CD14-positive monocyte (primary cell): ENCODE measurements at regions not wholly inside any gene's neighbourhood (a gene's known extent, or its start where the extent isn't known, plus 50 kb on each side); places are given as distances from the start of the nearest gene placed in this dataset.

Source experiments
- DNase-seq, 3 donors: peaks; one replicate each; pipeline ENCODE4 v3.0.0-alpha.2; 2011 to 2022
- H2AFZ ChIP-seq: 2 replicates; pipeline ENCODE4 v1.6.0; 2012; ENCODE audit warnings: mild to moderate bottlenecking, low read depth, low read length, inconsistent platforms; ENCODE audit not compliant: insufficient read depth, poor library complexity, severe bottlenecking
- H3K27ac ChIP-seq, 2 donors: 1 replicate in 1 of 2; 2 replicates in 1 of 2; pipeline ENCODE4 v1.5.1; 2012 to 2013; ENCODE audit warnings: low read length in 2 of 2, control low read depth in 1 of 2, inconsistent platforms in 1 of 2, low read depth in 1 of 2, mild to moderate bottlenecking in 1 of 2
- H3K27me3 ChIP-seq, 2 donors: one replicate each; pipeline versions ENCODE4 v1.6.0 to v1.6.1; 2011 to 2013; ENCODE audit warnings: low read length in 2 of 2; ENCODE audit not compliant: control insufficient read depth in 2 of 2, insufficient read depth in 2 of 2
- H3K36me3 ChIP-seq, 2 donors: replicated peaks in 1 of 2; 1 replicate in 1 of 2; 2 replicates in 1 of 2; pipeline versions ENCODE4 v1.5.1 to v1.6.1; 2012 to 2013; ENCODE audit warnings: low read length in 2 of 2, control low read depth in 1 of 2, inconsistent platforms in 1 of 2, mild to moderate bottlenecking in 1 of 2; ENCODE audit not compliant: insufficient read depth in 2 of 2, control insufficient read depth in 1 of 2
- H3K4me1 ChIP-seq, 2 donors: 1 replicate in 1 of 2; 2 replicates in 1 of 2; pipeline versions ENCODE4 v1.5.1 to v1.6.1; 2012 to 2013; ENCODE audit warnings: low read length in 2 of 2, control low read depth in 1 of 2, inconsistent platforms in 1 of 2, mild to moderate bottlenecking in 1 of 2, moderate library complexity in 1 of 2; ENCODE audit not compliant: insufficient read depth in 2 of 2, control insufficient read depth in 1 of 2
- H3K4me2 ChIP-seq: replicated peaks from 2 replicates; pipeline ENCODE3; 2012; ENCODE audit warnings: low read length, moderate library complexity, mild to moderate bottlenecking; ENCODE audit not compliant: poor library complexity, severe bottlenecking; ENCODE audit errors: extremely low read depth
- H3K4me3 ChIP-seq, 3 experiments: fragments of 200-600 bp in 1 of 3; sonication (generic) in 1 of 3; replicated peaks in 1 of 3; 1 replicate in 2 of 3; 2 replicates in 1 of 3; pipeline ENCODE4 v1.5.1; 2011 to 2013; ENCODE audit warnings: low read length in 3 of 3, mild to moderate bottlenecking in 3 of 3, control low read depth in 2 of 3, low read depth in 2 of 3, inconsistent platforms in 1 of 3, moderate library complexity in 1 of 3
- H3K79me2 ChIP-seq: 2 replicates; pipeline ENCODE4 v1.6.0; 2012; ENCODE audit warnings: mild to moderate bottlenecking, control low read depth, inconsistent platforms, low read length, moderate library complexity; ENCODE audit not compliant: insufficient read depth
- H3K9ac ChIP-seq: 2 replicates; pipeline ENCODE4 v1.6.0; 2017; ENCODE audit warnings: low read length, mild to moderate bottlenecking; ENCODE audit not compliant: insufficient read depth, poor library complexity, severe bottlenecking
- H3K9me3 ChIP-seq, 2 donors: replicated peaks in 1 of 2; 1 replicate in 1 of 2; 2 replicates in 1 of 2; pipeline versions ENCODE4 v1.5.1 to v1.6.1; 2012 to 2013; ENCODE audit warnings: low read length in 2 of 2, control low read depth in 1 of 2; ENCODE audit not compliant: control insufficient read depth in 1 of 2, insufficient read depth in 1 of 2
- H4K20me1 ChIP-seq: 2 replicates; pipeline ENCODE4 v1.6.0; 2012; ENCODE audit warnings: mild to moderate bottlenecking, low read length, control low read depth, moderate library complexity; ENCODE audit not compliant: insufficient read depth
- H3K27ac Mint-ChIP-seq, 7 donors: one replicate each; pipeline ENCODE4 v1.8.0; 2020; ENCODE audit warnings: mild to moderate bottlenecking in 7 of 7, mixed read lengths in 7 of 7, moderate library complexity in 6 of 7, inconsistent platforms in 2 of 7
- H3K27me3 Mint-ChIP-seq, 3 donors: one replicate each; pipeline ENCODE4 v1.8.0; 2021 to 2022; ENCODE audit warnings: low read depth in 3 of 3, mild to moderate bottlenecking in 3 of 3, mixed read lengths in 3 of 3, moderate library complexity in 3 of 3, inconsistent platforms in 1 of 3
- H3K36me3 Mint-ChIP-seq, 2 donors: one replicate each; pipeline ENCODE4 v1.8.0; 2020; ENCODE audit warnings: mixed read lengths in 2 of 2, inconsistent platforms in 1 of 2, mild to moderate bottlenecking in 1 of 2
- H3K4me1 Mint-ChIP-seq: one replicate; pipeline ENCODE4 v1.8.0; 2020; ENCODE audit warnings: mild to moderate bottlenecking, mixed read lengths
- H3K4me3 Mint-ChIP-seq, 2 donors: one replicate each; pipeline ENCODE4 v1.8.0; 2020; ENCODE audit warnings: mild to moderate bottlenecking in 2 of 2, mixed read lengths in 2 of 2, moderate library complexity in 1 of 2
- H3K9me3 Mint-ChIP-seq, 7 donors: one replicate each; pipeline ENCODE4 v1.8.0; 2020 to 2022; ENCODE audit warnings: mixed read lengths in 7 of 7, mild to moderate bottlenecking in 6 of 7, moderate library complexity in 6 of 7, inconsistent platforms in 2 of 7
- CTCF ChIP-seq: fragments of 200-600 bp; IDR thresholded peaks from one replicate; pipeline ENCODE4 v1.8.0; 2022; ENCODE audit warnings: antibody characterized with exemption, mild to moderate bottlenecking
- WGBS: methylation state at CpG from one replicate; pipeline ENCODE4 v1.1.5; 2013; ENCODE audit warnings: missing lambda C conversion rate; ENCODE audit not compliant: insufficient coverage; 5-methylcytosine and 5-hydroxymethylcytosine counted together
- intact Hi-C, 2 donors: fragments of 100-400 bp; cut with micrococcal nuclease; formaldehyde crosslinking; loops; one replicate each; pipeline versions ENCODE4 v1.15.0 to v1.15.1; 2023

DNA sequence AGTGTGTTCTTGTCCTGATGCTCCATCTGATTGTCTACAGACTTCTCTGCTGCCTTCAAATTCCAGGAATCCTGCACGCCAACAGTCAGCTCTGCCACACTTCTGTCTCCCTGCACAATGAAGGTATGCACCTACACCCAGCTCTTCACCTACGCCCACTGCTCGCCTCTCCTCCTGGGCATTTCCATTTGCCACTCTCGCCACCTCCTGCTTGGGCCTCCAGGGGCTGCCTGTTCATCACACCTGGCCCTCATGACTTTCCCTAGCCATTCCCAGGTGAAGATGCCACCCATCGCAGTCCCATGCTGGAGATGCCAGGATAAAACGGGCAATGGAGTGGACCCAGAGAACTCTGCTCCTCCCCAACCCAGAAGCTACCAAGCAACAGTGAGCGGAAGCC is 96.5 kb upstream of the ATP1A1 start:
- TF ChIP-seq CTCF = no peak
- Mint-ChIP-seq H3K27me3 (peaks cover 2 to 5% (median 4%) of the 10 kb centered on the region in 3 donors), H3K36me3 (no peaks in the 10 kb centered on the region), H3K27ac (no peak overlapping the region), H3K9me3 (peaks cover 0 to 3% (median 0%) of the 10 kb centered on the region in 7 donors), H3K4me1 (no peaks in the 10 kb centered on the region), H3K4me3 (no peak overlapping the region)
- Histone ChIP-seq H3K4me2 (no peak overlapping the region), H3K4me3 (no peak overlapping the region), H4K20me1 (no peaks in the 10 kb centered on the region), H3K9ac (no peak overlapping the region), H2AFZ (no peak overlapping the region), H3K27ac (no peak overlapping the region), H3K27me3 (peaks cover 2 to 4% of the 10 kb centered on the region in 2 donors), H3K4me1 (no peaks in the 10 kb centered on the region), H3K9me3 (no peaks in the 10 kb centered on the region), H3K36me3 (no peaks in the 10 kb centered on the region), H3K79me2 (no peaks in the 10 kb centered on the region)
- intact Hi-C loops = no loop called here
- 92% methylated on average over 4 of the region's 7 CpGs for WGBS
- DNase-seq = no peak

GRCh38 chr1:116277840-116278540 is 95.1 kb upstream of the ATP1A1 start:
- WGBS = 71% methylated on average over 1 of the region's 6 CpGs
- Histone ChIP-seq H3K27me3 (peaks cover 2 to 4% of the 10 kb centered on the region in 2 donors), H3K4me1 (no peaks in the 10 kb centered on the region), H4K20me1 (no peaks in the 10 kb centered on the region), H3K4me2 (no peak overlapping the region), H3K4me3 (no peak overlapping the region), H3K9ac (no peak overlapping the region), H3K79me2 (no peaks in the 10 kb centered on the region), H3K9me3 (peaks cover 2 to 5% of the 10 kb centered on the region in 2 donors), H3K27ac (no peak overlapping the region), H2AFZ (no peak overlapping the region), H3K36me3 (no peaks in the 10 kb centered on the region)
- TF ChIP-seq CTCF = no peak
- H3K27me3 Mint-ChIP-seq = peaks cover 2 to 6% (median 5%) of the 10 kb centered on the region in 3 donors
- H3K36me3 Mint-ChIP-seq = no peaks in the 10 kb centered on the region
- intact Hi-C loops = no loop called here
- H3K4me1 Mint-ChIP-seq = no peaks in the 10 kb centered on the region
- no peak for DNase-seq
- peaks cover 7 to 17% (median 13%) of the 10 kb centered on the region in 7 donors for H3K9me3 Mint-ChIP-seq
- H3K27ac Mint-ChIP-seq = no peak overlapping the region
- no peak overlapping the region for H3K4me3 Mint-ChIP-seq
